DMS 273 (cell line): ENCODE measurements at regions not wholly inside any gene's neighbourhood (a gene's known extent, or its start where the extent isn't known, plus 50 kb on each side); places are given as distances from the start of the nearest gene placed in this dataset.
A peak's percentile ranks its signal among the peaks of the same experiment; 100 is the strongest.
"Not testable (repeated sequence)": the region's sequence is repeated elsewhere in the genome, so short reads cannot be mapped to it uniquely, and the experiment has no call there.

Experiments
- DNase-seq: peaks from one replicate; lab custom pipeline; 2025; ENCODE audit not compliant: unreplicated experiment; lab: John Stamatoyannopoulos, UW

DNA sequence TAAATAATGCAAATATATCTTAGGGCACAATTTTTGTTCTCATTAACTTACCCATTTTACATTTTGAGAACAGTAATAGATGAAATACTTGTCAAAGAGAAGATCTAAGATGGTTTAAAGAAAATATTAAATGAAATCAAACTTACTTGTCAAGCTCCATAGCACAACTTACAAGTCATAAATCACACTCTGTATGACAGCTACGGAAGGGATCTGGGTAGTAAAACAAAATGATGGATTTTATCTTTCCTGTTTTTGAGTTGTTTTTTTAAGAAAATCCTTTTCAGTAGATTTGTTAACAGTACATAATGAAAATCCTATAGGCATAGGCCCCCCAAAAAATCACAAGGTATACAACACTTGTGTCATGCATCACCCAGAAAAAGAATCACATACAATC is 84.4 kb upstream of the ANTXRL start:
- not testable (repeated sequence) for DNase-seq

DNA sequence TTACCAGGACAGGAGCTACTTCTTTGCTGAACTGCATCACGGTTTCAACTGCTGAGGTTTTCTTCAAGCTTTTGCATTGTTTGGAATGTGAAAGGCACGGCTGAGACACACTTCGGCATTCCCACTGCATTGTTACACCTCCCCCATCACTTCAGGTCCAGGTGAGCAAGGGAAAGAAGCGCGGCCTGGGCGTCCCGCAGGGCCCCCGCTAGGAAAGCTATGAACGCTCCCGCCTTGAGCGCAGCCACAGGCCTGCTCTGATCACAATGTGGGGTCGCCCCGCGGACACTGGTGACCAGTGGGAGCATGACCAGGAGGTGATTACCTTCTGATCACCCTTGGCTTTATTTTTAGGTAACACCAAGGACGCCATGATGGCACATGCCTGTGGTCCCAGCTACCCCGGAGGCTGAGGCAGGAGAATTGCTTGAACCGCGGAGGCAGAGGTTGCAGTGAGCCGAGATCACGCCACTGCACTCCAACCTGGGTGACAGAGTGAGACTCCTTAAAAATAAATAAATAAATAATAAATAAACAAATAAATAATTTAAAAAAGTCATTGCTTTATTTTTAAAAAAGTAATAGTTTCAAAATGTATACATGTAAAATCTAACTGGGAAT is 82.2 kb upstream of the ANTXRL start:
- DNase-seq = not testable (repeated sequence)

DNA sequence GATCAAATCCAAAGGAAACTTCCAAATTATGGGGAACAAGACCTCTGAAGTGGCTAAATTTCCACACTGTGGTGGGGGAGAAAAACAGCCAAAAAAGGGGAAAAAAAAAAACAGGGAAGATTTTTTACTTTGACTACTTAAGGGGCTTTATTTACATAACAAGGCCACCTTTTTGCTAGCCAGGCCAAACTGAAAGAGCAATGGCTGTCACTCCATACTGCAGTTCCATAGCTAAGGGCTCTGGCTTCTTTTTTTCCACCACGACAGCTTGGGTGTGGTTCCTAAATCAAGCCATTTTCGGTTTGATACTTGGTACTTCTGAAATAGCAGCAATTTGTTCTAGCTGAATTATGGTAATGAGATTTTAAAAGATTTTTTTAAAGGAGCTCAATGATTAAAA is 76.4 kb upstream of the ANTXRL start:
- DNase-seq = not testable (repeated sequence)

DNA sequence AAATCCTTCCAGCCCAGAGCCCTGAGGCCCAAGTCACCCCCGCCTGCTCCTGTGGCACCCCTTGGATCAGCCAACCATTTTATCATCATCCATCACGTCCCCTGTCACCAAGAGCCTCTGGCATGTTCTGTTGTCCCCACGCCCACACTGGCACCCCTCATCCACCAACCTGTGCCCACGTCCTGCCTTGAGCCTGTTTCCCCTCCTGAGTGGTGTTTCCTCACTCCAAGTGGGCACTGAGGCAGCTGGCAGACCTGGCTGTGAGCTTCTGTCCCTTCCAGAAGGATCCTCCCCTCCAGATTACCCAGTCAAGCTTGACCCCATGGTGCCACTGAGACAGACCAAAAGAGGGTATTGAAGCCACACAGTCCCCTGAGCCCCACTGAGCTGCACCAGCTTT is 71.4 kb upstream of the ANTXRL start:
- DNase-seq = no peak

GRCh38 chr10:46216003-46216634 is 70.7 kb upstream of the ANTXRL start:
- DNase-seq = no peak

DNA sequence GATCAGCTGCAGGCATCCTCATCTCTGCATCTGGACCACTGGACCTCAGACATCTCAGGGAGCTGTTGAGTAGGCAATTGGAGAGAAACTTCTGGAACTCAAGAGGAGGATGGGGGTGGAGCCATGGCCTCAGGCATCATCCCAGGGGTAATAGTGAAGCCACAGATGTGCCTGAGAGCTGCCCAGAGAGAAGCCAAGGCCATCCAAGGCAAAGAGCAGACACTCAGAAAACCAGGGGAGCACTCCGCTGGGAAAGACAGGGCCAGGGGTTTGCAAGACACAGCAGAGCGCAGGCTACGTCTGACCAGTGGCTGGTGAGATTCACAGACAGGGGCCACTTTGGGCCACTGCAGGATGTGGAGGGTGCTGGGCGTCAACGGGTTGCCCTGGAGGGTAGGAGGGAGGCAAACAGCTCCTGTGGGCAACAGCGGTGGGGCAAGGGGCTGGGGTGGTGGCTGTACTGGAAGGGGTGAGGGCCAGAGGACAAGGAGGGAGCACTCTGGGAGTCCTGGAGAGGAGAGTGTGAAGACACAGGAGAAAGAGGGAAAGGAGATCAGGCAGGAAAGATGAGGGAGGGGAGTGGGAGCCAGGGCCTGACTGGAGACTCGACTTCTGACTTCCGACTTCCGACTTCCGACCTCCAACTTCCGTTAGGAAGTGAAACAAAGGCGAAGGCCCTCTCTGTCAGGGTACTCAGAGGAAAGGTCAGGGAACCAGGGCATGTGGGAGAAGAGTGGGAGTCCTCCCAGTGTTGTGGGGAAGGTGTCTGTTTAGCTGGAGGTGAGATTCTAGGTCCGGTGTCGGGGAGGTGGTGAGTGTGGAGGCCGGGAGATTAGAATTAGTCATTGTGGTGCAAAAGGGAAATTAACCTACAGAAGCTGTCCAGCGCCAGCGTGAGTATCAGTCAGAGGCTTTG is 69.7 kb upstream of the ANTXRL start:
- DNase-seq = no peak

DNA sequence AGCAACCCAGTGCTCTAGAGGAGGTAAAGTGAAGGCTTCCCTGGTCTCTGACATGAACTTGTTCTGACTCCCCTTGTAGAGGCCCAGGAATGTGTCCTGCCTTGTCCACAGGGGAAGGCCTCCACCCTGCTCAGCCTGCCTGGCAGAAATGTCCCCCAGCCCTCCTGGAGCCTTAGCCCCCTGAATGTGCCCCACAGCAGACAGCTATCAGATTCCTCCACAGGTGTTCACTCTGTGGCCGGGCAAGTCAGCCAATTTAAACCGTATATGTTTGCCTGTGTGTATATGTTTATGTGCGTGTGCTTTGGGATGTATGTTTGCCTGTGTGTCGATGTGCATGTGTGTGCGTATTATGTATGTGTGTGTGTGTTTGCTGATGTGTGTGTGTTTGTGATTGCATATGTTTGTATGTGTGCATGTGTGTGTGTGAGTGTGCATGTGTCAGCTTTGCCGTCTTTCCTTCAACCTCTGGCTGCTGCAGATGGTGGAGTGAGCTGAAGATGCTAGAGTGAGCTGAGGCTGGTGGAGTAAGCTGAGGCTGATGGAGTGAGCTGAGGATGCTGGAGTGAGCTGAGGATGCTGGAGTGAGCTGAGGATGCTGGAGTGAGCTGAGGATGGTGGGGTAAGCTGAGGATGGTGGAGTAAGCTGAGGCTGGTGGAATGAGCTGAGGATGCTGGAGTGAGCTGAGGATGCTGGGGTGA is 68.9 kb upstream of the ANTXRL start:
- no peak for DNase-seq

- peak; percentile 6 for DNase-seq
These were observed 67.9 kb upstream of the ANTXRL start for GRCh38 chr10:46218921-46219320.

DNA sequence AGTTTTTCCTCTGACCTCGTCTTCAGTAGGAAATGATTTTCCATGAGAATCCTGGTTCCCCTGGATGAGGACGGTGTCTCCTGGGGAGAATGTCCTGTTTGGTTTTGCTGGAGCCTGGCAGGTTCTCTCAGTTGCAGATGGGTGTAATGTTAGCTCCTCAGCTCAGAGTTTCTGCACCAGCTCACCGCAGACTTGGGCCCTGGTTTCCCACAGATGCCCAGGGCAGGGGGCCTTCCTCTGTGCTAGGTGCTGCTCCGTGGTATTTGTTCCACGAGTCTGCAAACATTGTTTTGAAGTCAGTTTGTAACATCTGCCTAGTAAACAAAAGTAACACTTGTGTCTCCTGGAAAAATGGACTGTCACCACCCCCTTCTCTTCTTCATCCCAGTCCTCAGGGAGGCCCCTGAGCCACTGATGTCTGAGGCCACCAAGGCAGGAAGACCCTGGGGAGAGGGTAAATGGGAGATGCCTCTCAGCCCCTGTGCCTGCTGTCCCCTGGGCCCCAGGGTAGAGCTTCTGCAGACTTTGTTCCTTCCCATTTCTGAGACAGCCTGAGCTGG is 67.3 kb upstream of the ANTXRL start:
- not testable (repeated sequence) for DNase-seq

GRCh38 chr10:46220187-46220586 is 66.6 kb upstream of the ANTXRL start:
- no peak for DNase-seq

- peak; percentile 11 for DNase-seq
These were observed 65.8 kb upstream of the ANTXRL start for GRCh38 chr10:46220872-46221538.

- DNase-seq = no peak
These were observed 64.3 kb upstream of the ANTXRL start for GRCh38 chr10:46222364-46222935.

DNA sequence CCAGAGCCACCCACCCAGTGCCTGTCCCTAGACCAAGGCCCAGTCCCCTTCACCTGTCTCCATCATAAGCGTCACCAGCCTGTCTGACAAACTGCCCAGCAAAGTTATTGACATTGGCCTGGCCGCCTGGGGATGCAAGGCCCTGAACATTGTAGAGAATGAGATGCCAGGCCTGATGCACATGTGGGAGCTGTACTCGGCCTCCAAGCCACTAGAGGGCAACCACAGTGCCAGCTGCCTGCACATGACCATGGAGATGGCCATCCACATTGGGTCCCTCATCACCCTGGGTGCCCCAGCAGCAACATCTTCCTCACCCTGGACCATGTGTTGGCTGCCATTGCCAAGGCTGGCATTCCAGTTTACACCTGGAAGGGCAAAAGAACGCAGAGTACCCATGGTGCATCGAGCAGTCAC is 63.7 kb upstream of the ANTXRL start:
- no peak for DNase-seq

- DNase-seq = no peak
These were observed 63.0 kb upstream of the ANTXRL start for GRCh38 chr10:46223626-46224413.

GRCh38 chr10:46224414-46224682 is 62.4 kb upstream of the ANTXRL start:
- no peak for DNase-seq

DNA sequence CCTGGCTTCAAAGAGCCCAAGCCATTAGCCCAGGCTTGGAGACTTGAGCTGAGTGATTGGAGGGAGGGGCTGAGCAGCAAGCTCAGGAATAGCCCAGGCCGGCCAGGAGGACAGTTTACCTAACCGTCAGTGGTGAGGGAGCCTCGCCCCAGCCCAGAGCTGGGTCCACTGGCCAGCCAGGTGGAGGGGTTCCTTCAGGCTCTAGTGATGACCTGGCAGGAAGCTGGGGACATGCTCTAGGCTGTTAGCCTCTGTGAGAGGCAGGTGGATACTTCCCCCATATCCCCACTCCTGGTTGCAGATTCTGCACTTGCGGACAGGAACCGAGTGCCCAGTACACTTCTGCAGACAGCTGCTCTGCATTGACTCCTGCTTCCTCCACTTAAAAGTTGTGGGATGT is 61.2 kb upstream of the ANTXRL start:
- DNase-seq = no peak

DNA sequence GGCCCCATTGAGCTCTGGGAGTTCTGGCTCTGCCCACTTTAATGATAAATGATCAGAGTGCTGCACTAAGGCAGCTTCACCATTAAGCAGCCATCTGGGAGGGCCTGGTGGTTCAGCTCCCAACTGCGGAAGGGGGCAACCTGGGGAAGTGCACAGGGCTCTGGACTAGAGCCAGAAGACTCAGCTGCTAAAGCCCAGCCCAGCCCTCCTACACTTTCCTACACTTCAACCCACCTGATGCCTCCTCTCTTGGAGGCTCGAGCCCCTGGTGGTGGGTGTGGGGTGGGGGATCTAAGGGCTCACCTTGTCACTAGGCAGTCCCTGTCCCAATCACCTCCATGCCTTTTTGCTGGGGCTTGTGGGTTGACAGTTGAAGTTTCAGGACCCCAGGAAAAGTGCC is 60.6 kb upstream of the ANTXRL start:
- DNase-seq = peak; percentile 9

DNA sequence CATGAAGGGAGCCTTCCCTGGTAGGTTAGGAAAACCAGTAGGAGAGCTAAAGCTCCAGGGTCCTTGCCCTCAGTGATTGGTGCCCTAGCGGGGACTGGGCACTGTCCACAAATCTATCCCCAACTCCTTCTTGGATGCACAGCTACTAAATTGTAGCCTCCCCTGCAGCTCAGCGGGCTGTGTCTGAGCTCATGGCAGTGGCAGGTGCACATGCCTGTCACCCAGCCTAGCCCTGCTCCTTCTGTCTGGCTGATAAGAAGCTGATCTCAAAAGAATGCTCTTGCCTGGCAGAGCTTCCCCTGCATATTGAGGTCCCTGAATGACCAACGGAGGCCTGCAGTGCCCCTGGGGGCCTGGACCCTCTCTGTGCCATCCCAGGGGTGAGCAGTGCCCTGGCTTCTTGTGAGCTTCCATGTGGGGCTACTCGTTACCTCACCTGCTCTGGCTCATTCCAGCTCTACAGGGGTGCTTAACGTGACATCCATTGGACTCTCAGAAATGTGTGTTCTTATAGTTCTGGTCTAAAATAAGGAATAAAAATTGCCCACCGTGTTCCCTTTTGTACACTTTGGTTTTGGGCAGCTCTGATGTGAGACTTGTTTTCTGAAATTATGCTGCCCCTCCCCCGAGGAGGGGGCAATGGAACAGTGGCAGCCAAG is 59.8 kb upstream of the ANTXRL start:
- DNase-seq = no peak

- DNase-seq = no peak
These were observed 59.2 kb upstream of the ANTXRL start for GRCh38 chr10:46227571-46227935.
